ENCODE measurements at regions not wholly inside any gene's neighbourhood (a gene's known extent, or its start where the extent isn't known, plus 50 kb on each side); places are given as distances from the start of the nearest gene placed in this dataset.

DNA sequence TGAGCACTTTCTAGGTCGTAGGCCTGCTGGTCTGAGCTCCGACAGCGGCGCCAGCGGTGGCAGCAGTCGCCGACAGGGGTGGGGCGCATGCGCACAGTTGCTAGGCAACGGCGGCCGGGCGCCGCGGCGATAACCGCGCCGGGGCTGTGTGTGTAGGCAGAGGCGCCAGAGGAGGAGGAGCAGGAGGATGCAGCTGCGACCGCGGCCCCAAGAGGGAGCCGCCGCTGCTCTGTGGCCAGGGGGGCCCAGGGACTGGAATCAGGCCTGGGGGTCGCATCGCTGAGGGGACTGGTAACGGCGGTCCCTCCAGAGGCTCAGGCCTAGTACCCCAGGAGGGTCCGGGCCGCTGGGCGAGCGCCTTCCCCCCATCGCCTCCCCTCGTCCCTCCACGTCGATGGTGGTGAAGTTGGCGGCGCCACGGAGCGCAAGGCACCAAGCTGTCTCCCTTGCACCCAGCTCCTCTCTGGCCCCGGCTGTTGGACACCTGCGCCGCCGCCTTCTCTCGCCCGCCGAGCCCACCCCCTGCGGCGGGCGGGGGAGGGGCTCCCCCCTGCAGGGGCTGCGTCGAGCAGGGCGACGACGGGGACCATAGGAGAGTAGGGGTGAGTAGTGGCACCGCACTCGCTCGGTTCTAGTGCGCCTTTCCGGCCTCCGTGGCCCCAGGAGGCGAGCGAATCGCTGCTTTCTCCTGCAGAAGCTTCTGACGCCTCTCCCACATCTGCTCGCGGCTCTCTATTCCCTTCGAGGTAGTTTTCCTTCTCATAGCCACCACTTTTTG lies 58.6 kb upstream of the ZC4H2 start, which contains the start of gene ZC3H12B:
- TF ChIP-seq YY1 (IDR thresholded peaks at IDR 0.05; ENCODE audit: insufficient read depth, insufficient read length) (no peak), ZNF274 (IDR thresholded peaks at IDR 0.05; ENCODE audit: low read depth, low read length) (no peak)

Data from NT2/D1 (cell line).